ENCODE measurements at regions not wholly inside any gene's neighbourhood (a gene's known extent, or its start where the extent isn't known, plus 50 kb on each side); places are given as distances from the start of the nearest gene placed in this dataset.

- no peak for DNase-seq
Observed at GRCh38 chr12:111074965-111075364, 154.6 kb upstream of the MYL2 start.

- DNase-seq, result no peak
Observed at GRCh38 chr12:111074559-111074958, 154.2 kb upstream of the MYL2 start.

- DNase-seq, result no peak
Observed at GRCh38 chr12:111073370-111073769, 153.0 kb upstream of the MYL2 start.

GRCh38 chr12:111072299-111072698, 151.9 kb upstream of the MYL2 start:
- no peak for DNase-seq

- DNase-seq, result no peak
Observed at GRCh38 chr12:111069886-111070285, 149.5 kb upstream of the MYL2 start.

GRCh38 chr12:111068290-111068689, 147.9 kb upstream of the MYL2 start:
- no peak for DNase-seq

GRCh38 chr12:111067498-111067897, 147.1 kb upstream of the MYL2 start:
- no peak for DNase-seq

- no peak for DNase-seq
Observed at GRCh38 chr12:111066744-111067437, 146.5 kb upstream of the MYL2 start.

GRCh38 chr12:111064982-111065381, 144.6 kb upstream of the MYL2 start:
- DNase-seq, result no peak

- no peak for DNase-seq
Observed at GRCh38 chr12:111064154-111064553, 143.8 kb upstream of the MYL2 start.

- no peak for DNase-seq
Observed at GRCh38 chr12:111063295-111064026, 143.1 kb upstream of the MYL2 start.

GRCh38 chr12:111057701-111058425, 137.5 kb upstream of the MYL2 start:
- no peak for DNase-seq

- DNase-seq, result no peak
Observed at GRCh38 chr12:111056618-111057521, 136.5 kb upstream of the MYL2 start.

GRCh38 chr12:111055181-111055880, 135.0 kb upstream of the MYL2 start:
- DNase-seq, result no peak

GRCh38 chr12:111048991-111049390, 128.6 kb upstream of the MYL2 start:
- DNase-seq, result no peak

GRCh38 chr12:111046896-111047295, 126.5 kb upstream of the MYL2 start:
- DNase-seq, result no peak

- no peak for DNase-seq
Observed at GRCh38 chr12:111045941-111046340, 125.6 kb upstream of the MYL2 start.

- no peak for DNase-seq
Observed at GRCh38 chr12:111041091-111041490, 120.7 kb upstream of the MYL2 start.

GRCh38 chr12:111040690-111041089, 120.3 kb upstream of the MYL2 start:
- no peak for DNase-seq

- DNase-seq, result no peak
Observed at GRCh38 chr12:111038941-111039340, 118.6 kb upstream of the MYL2 start.

GRCh38 chr12:111038077-111038476, 117.7 kb upstream of the MYL2 start:
- DNase-seq, result no peak

- no peak for DNase-seq
Observed at GRCh38 chr12:111037047-111037446, 116.7 kb upstream of the MYL2 start.

Measured in hindlimb muscle (tissue), 1 donor.